Medulla oblongata (tissue), 1 donor: ENCODE measurements at regions not wholly inside any gene's neighbourhood (a gene's known extent, or its start where the extent isn't known, plus 50 kb on each side); places are given as distances from the start of the nearest gene placed in this dataset.

Experiments used
- DNase-seq: peaks from one replicate; pipeline ENCODE4 v3.0.0-alpha.2; 2015; ENCODE audit errors: extremely low spot score

GRCh38 chr4:133476063-133476462 lies 327.0 kb downstream of the PCDH10 start:
- DNase-seq = no peak

GRCh38 chr4:133474501-133474900 lies 325.4 kb downstream of the PCDH10 start:
- DNase-seq = no peak

GRCh38 chr4:133472244-133472643 lies 323.1 kb downstream of the PCDH10 start:
- no peak for DNase-seq

- DNase-seq = no peak
Observed at GRCh38 chr4:133467290-133467947, 318.3 kb downstream of the PCDH10 start.

DNA sequence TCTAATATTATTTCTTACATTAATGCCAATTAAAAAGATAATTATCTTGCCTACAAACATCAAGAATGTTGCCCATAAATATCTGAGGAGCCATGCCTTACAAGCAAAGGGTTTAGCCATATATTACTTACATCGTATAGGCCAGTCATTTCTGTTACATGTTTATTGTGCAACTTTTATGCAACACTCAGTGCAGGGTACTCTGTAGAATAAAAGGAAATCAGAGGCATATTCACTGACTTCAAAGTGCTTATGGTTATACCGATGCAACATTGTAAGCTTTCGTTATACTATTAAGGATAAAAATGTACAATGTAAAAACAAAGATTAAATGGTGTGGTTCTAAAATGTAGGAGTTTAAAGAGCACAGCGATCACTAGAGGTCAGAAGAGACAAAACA lies 315.9 kb downstream of the PCDH10 start:
- no peak for DNase-seq

DNA sequence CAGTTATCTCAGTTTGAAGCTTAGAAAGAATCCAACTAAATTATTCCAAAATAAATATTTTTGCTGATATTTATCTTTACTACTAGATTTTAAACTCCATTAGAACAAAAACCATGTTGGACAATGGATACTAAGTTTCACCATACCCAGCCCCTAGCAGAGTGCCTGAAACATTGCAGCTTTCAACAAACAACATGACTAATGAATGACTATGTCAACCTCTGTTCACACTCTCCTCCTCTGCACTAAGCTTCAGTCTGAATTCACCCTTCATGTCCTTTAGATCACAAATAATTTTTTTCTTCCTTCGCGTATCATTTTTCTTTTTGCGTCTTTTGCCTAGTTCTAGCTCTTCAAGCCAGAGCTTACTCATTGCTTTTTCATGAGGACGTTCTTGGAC lies 315.2 kb downstream of the PCDH10 start:
- no peak for DNase-seq

- DNase-seq = no peak
Observed at GRCh38 chr4:133452678-133453077, 303.6 kb downstream of the PCDH10 start.

DNA sequence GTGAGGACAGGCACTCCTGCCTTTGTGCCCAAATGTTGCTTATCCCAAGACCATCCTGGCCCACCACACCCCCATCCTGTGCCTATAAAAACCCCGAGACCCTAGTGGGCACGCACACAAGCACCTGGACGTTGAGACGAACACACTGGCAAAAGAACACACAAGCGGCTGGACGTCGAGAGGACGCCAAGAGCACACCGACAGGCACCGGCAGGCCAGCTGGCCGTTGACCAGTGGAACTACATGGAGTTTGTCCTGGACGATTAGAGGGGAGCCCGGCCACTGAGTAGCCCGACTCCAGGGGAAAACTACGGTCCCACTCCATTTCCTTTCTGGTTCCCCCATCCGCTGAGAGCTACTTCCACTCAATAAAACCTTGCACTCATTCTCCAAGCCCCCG lies 301.7 kb downstream of the PCDH10 start:
- no peak for DNase-seq

GRCh38 chr4:133440404-133440803 lies 291.3 kb downstream of the PCDH10 start:
- no peak for DNase-seq

DNA sequence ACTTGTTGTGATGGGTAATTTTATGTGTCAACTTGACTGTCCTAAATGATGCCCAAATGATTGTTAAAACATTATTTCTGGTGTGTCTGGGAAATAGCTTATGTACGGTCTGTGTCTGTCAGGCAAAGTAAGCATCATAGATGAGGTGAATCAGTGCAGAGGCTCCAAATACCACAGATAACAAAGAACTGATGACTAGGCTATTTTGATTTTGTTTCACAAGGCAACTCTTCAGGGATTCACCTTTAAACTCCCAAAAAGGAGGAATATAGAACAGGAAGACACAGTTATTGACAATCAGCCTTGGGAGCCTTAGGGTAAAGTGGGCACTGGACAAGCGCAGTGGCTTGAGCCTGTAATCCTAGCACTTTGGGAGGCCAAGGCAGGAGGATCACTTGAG lies 290.7 kb downstream of the PCDH10 start:
- no peak for DNase-seq

GRCh38 chr4:133424605-133425004 lies 275.5 kb downstream of the PCDH10 start:
- DNase-seq = no peak

DNA sequence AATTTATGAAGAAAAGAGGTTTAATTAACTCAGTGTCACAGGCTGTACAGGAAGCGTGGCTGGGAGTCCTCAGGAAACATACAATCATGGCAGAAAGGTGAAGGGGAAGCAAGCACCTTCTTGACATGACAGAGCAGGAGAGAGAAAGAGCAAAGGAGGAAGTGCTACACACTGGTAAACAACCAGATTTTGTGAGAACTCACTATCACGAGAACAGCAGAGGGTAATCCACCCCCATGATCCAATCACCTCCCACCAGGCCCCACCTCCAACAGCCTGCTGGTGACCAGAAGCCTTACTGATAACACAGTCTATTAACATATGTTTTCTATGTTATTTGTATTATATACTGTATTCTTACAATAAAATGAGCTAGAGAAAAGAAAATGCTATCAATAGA lies 254.8 kb downstream of the PCDH10 start:
- DNase-seq = no peak

- no peak for DNase-seq
Observed at GRCh38 chr4:133402616-133403015, 253.5 kb downstream of the PCDH10 start.

DNA sequence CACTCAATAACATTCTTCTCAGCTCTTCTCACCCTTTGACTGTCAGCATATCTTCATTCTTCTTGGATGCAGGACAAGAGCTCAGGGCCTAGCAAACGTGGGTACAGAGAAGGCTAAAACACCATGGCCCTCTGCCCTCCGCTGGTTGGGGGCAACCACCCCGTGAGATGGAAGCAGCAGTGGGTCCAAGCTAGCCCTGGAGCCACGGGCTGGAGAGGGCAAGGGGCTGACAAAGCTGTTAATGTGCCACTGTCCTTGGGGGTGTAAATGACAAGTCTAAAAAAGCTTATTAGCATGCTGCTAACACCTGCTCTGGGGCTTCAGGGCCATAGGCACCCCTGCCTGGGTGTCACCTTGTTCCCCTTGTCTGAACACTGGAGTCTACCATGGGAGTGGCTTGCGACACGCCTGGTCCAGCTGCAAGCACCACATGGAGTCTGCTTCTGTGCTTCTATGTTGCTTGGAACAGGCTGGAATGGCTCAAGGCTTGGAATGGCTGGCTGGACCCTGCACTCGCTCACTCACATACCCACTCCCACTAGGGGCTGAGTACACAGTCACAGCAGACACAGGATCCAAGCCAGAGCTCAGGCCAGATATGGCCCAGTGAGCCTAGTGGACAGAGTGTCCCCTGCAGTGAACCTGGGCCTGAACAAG lies 246.0 kb downstream of the PCDH10 start:
- no peak for DNase-seq

DNA sequence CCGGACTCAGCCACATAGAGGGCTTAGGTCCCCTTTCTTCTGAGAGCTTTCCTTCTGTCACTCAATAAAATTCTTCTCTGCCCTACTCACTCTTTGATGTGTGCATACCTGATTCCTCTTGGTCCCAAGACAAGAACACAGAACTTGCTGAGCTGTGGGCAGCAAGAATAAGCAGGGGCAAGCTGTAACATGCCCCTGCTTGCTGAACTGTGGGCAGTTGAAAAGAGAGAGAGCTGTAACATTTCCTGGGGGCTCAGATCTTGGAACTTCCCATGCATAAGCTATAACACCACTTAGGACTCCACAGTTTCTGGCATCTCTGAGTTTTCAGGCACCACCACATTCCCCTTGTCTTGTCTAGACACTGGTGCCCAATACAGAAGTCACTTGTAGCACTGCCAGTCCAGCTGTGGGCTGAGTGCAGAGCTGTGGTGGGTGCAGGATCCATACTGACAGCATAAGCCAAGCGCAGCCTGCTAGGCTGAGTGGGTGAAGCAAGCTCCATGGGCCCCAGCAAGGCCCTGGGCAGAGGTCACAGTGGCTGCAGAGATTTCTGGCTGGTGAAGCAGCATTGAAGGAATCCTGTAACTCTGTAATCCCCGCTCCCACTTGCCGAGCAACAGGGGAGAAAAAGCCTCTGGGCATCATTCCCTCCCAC lies 241.2 kb downstream of the PCDH10 start:
- DNase-seq = no peak

DNA sequence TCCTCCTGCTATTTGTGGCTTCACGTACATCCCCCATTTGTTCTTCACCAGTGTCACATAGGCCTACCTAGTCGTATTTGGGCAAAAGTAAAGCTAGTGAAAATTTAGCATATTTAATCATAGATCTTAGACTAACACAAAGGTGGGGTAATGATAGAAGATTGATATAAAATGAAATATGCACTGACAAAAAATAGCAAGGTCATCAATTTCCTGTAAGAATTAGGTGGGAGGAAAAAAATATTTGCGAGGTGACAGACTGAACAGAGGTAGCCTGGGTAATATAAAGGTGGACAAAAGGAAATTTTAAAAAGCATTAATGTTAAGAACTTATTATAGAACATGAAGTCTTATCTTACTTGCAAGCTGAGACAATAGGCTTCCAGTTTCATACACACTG lies 239.9 kb downstream of the PCDH10 start:
- DNase-seq = no peak

DNA sequence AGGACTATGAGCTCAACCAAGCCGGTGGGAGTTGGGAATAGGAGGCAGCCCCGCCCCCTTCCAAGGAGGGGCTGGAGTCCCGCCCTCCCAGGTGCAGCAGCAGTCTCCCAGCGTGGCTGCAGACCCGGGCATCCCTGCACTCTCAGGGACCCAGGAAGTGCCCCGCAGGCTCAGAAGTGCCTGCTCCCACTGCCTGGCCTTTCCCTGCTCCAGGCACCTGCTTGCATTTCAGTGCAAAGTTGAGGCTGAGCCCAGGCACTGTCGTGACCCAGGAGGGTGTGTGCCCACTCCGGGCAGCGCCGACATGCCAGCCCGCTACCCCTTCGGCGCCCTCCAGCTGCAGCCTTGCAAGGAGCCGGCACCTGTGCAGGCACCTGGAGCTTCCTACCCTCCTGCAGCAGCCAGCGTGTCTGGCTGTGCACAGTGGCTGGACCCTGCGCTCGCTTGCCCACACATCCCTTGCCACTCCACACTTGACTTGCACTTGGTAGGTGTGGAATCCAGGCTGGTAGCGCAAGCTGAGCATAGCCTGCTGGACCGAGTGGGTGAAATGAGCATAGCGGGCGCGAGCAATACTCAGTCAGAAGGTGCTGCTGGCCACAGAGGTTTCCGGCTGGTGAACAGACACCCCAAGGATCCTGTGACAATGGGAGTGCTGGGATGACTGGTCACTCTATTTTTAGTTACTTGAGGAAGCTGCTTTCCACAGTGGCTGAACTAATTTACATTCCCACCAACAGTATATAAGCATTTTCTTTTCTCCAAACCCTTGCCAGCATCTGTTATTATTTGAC lies 236.3 kb downstream of the PCDH10 start:
- DNase-seq = no peak

GRCh38 chr4:133379681-133380438 lies 230.8 kb downstream of the PCDH10 start:
- DNase-seq = no peak

DNA sequence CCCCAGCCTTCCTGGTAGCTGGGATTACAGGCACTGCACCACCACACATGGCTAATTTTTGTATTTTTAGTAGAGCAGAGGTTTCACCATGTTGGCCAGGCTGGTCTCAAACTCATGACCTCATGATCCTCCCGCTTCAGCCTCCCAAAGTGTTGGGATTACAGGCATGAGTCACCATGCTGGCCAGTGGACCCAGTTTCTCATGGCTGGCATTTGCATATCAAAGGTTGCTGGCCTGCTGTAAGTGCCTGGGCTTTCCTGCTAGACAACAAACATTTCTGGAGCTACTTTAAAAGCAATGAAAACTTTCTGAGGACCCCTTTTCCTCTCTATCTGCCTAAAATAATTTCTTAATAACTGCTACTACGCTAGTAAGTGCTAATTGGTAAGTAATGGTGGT lies 228.2 kb downstream of the PCDH10 start:
- DNase-seq = no peak

DNA sequence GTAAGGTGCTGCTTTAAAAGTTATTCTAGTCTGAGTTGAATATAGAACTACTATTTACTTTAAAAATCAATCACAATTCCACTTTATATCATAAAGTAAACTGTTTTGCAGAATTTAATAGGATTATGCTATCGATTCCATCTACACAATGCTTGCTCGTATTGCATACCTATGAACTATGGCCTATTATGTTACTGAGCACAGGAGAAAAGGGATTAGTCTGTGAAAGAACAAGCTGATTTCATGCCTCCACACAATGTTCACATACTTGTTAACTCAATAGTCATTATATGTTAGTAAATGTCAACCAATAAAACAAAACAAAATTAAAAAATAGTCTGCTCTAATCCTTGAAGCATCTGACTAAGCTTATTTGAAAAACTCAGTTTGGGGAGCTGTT lies 223.6 kb downstream of the PCDH10 start:
- DNase-seq = no peak

DNA sequence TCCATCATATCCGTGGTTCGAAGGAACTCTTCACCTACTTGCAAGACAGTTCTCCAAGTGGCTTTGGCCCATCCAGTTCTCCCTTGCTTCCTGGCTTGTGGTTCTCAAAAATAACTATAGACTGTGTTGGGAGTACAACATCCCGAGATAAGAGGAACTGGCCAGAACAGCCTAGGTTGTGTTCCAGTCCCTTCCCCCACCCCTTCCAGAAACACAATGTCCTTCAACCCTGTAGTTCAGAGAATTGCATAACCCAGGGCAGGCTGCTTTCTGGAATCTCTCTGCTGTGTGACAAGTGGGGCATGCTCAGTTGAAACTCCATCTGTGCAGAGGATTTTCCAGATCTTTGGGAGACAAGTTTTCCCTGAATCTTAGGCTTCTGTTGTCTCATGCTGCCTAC lies 206.5 kb downstream of the PCDH10 start:
- no peak for DNase-seq

DNA sequence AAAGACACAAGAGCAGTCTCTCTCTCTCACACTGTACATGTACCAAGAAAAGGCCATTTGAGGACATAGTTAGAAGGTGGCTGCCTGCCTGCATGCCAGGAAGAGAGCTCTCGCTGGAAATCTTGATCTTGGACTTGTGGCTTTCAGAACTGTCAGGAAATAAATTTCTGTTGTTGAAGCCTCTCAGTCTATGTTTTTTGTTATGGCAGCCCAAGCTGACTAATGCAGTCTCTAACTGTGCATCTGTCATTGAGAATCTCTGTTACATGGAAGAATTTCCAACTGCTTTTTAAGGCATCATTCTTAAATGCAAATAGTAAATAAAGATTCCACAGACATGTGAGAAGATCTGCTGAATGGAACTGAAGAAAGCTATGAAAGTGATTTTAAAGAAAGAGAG lies 198.3 kb downstream of the PCDH10 start:
- no peak for DNase-seq
